Stimulated activated CD4-positive, alpha-beta T cell treated with anti-CD3 and anti-CD28 coated beads, Interleukin-1b, Interleukin-23, amount 100 ng/mL, for 1 hour (primary cell): ENCODE measurements at regions not wholly inside any gene's neighbourhood (a gene's known extent, or its start where the extent isn't known, plus 50 kb on each side); places are given as distances from the start of the nearest gene placed in this dataset.
"Not testable (repeated sequence)": the region's sequence is repeated elsewhere in the genome, so short reads cannot be mapped to it uniquely, and the experiment has no call there.

Source experiments
- DNase-seq, 2 donors: peaks; one replicate each; pipeline ENCODE4 v3.0.0-alpha.2; 2020; ENCODE audit warnings: low read depth in 2 of 2

- no peak for DNase-seq
Measured at GRCh38 chr6:147974376-147974775, 368.3 kb upstream of the SASH1 start.

- DNase-seq = no peak
Measured at GRCh38 chr6:147977851-147978465, 364.7 kb upstream of the SASH1 start.

DNA sequence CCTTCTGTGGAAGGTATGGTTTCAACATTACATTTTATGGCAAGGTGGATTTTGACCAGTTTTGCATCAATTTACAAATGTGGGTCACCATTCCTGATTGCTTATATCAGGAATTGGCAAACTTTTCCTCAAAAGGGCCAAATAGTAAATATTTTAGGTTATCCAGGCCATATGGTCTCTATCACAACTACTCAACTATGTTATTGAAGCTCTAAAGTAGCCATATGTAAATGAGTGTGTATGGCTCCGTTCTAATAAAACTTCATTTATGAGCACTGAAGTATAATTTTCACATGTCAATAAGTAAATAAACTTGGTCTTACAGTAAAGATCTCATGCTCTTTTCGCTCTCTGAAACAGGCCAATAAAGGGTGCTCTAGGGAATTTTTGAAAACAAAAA is 362.7 kb upstream of the SASH1 start:
- DNase-seq = no peak

GRCh38 chr6:147983581-147984366 is 358.9 kb upstream of the SASH1 start:
- no peak for DNase-seq

DNA sequence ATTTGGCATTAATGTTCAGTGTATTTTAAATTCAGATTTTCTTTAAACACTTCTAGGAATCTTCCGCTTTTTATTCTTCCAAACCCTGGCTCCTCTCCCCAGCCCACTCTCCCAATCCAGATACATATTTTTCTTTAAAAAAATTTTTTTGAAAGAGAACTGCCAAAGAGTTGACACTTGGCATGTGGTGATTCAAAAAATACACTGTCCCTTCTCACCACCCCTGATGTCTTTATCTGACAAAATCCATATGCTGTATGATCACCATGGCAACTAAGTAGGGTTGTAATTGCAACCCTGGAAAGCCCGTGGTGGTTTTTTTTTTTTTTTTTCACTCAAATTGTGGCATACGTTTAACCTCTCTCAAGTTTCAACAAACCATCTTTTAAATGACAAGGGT is 355.8 kb upstream of the SASH1 start:
- no peak for DNase-seq

DNA sequence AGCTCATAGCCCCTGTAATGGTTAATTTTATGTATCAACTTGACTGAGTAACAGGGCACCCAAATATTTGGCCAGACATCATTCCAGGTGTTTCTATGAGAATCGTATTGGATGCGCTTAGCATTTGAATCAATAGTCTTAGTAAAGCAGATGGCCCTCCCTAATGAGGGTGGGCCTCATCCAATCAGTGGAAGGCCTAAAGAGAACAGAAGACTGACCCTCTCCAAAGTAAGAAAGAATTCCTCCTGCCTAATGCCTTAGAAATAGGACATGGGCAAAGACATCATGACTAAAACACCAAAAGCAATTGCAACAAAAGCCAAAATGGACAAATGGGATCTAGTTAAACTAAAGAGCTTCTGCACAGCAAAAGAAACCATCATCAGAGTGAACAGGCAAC is 352.5 kb upstream of the SASH1 start:
- no peak for DNase-seq

GRCh38 chr6:147991961-147992360 is 350.7 kb upstream of the SASH1 start:
- no peak for DNase-seq

DNA sequence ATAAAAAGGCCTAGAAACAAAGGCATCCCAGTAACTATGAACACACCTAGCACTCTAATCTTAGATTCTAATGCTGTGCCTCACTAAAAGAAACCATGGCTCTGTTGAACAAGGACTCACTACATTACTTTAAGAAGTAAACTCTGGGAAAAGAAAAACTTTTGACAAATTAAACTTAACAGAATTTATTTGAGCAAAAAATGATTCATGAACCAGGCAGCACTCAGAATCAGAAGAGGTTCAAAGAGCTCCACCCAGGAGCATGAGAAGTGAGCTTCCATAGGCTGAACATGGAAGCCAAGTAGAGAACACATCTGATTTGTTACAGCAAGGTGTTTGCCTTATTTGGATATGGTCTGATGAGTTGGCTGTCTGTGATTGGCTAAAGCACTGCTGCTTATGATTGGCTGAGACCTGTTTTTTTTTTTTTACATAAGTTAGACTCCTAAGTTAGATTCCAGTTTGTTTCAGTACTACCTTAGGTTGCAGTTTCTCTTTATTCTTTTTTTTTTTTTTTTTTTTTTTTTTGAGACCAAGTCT is 343.6 kb upstream of the SASH1 start:
- DNase-seq = no peak

DNA sequence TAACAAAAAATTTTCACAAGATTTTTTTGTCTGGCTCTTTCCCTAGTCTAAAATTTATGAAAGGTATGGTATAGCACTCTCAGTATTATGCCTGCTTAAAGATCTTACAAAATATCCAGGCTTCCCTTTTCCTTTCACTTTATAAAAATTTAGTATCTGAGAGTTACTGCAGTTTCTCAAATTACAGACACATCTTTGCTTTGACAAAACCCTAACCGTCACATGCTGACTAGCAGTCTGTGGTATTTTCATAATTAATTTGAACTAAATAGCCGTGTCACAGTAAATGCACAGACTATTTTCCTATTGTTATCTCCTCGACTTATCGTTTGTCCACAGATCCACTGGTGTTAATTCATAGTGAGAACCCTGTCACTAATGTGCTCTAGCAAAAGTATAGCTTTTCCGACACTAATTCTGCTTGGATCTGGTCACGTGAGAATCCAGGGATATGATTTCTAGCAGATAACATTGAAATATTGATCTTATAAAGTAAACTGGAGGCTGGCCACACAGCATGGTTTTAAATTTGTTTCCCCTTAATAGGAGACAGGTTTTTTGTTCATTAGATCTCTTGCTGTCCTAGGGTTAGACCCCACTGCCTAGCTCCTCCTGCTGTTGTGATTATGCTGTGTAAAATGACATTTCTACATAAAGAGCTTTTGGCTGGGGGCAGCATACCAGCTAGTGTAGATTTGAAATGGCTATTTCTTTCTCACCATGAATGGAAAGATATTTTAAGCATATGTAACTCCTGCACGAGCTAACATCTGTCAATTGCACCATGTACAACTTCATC is 340.6 kb upstream of the SASH1 start:
- no peak for DNase-seq

GRCh38 chr6:148004651-148005050 is 338.0 kb upstream of the SASH1 start:
- DNase-seq = no peak

GRCh38 chr6:148005806-148006205 is 336.8 kb upstream of the SASH1 start:
- DNase-seq = no peak

GRCh38 chr6:148010516-148010915 is 332.1 kb upstream of the SASH1 start:
- DNase-seq = not testable (repeated sequence)

- no peak for DNase-seq
Measured at GRCh38 chr6:148016013-148016412, 326.6 kb upstream of the SASH1 start.

GRCh38 chr6:148021165-148021564 is 321.5 kb upstream of the SASH1 start:
- no peak for DNase-seq

- no peak for DNase-seq
Measured at GRCh38 chr6:148021699-148022098, 320.9 kb upstream of the SASH1 start.

GRCh38 chr6:148022279-148022678 is 320.4 kb upstream of the SASH1 start:
- DNase-seq = not testable (repeated sequence)

DNA sequence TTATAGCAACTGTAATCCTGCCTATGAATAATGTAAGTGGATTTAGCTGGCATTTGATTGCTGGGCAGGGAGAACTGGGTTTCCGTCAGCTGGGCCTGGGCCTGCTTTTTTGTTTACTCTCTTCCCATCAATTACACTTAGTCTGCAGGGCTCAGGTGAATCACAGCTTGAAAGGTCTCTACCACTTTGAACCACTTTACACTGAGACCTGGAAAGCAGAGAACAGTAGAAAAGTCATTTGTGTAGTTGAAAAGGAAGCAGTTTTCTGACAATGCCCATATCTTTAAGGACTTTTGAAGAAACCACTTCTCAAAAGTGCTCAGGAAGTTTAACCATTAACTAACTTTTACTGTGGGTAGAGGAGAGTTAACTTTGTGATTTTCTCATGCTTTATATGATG is 315.4 kb upstream of the SASH1 start:
- DNase-seq = no peak

- DNase-seq = no peak
Measured at GRCh38 chr6:148035806-148036390, 306.7 kb upstream of the SASH1 start.

DNA sequence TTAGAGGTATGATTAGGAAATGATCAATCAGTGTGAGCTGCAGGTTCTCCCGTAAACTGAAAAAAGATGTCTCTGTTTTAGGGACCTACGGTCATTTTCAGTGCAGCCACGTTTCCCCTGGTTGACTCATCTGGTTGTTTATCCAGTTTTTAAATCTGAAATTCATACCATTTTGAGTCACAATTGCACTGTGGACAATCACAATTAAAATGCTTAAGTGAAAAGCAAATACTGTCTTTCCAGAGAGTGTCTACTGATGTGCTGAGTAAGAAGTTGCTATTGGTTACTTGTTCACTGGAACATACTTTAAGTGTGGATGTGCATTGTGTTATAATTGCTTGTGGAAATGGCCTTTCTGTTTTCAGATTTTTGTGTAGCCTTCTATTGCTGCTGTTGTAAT is 305.1 kb upstream of the SASH1 start:
- DNase-seq = no peak

DNA sequence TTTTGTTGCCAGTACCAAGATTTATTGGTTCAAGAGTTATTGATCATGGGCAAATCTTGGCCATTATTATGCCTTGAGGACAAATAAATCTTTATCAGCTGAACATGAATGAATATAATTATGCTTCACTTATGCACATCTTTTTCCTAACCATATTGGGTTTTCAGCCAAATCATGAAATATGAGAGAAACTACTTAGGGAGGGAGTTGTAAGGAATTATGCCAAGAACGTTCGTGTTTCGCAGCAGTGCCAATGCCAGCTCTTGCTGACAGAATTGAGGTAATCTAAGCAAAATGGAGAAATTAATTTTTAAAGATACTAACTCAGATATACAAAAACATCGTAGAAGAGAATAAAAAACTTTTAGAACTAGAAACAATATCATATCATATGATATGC is 301.1 kb upstream of the SASH1 start:
- DNase-seq = no peak

DNA sequence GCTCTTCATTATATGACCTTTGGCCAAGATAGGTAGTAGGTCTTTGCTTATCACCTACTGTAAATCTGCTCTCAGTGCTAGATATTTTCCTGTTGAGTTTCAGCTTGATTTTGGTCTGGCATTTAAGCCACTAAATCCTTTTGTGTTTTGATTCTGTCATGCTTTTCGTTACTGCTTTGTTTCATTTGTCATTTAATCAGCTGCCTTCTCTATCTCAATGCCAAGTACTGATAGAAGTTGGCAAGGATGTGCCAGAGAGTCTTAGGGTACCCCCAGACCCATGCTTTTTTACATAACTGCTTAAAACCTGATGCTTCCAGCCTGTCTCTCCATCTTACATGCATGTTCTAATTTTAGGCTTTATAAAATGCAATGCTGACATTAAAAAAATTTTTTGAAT is 300.1 kb upstream of the SASH1 start:
- DNase-seq = no peak

DNA sequence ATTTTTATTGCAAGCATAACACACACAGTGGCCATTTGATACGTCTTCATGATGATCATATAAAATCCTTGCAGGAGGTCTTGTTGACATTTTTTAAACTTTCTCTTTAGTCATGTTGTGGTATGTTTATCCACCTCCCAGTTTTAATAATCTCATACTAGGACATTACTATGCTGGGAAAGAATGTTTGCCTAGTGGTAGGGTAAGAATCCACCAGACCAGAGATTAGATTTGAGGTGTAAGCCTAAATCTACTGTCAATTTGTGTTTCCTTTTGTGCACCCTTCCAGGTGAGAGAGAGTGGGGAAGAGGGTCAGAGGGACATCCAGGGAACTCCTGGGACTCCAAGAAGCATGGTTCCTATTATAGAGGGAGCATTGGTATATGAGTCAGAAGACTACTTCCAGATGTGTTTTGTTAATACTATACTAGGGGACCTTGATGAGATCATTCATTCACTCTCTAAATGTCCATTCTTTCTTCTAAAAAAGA is 298.3 kb upstream of the SASH1 start:
- DNase-seq = no peak
